Heart left ventricle (tissue), 13 donors: ENCODE measurements at regions not wholly inside any gene's neighbourhood (a gene's known extent, or its start where the extent isn't known, plus 50 kb on each side); places are given as distances from the start of the nearest gene placed in this dataset.

Experiments used
- POLR2A ChIP-seq, 2 donors: fragments of 450-650 bp; IDR thresholded peaks; one replicate each; pipeline ENCODE4 v1.6.1; 2017; ENCODE audit warnings: antibody characterized with exemption in 2 of 2, mild to moderate bottlenecking in 2 of 2, moderate library complexity in 2 of 2
- TF ChIP-seq, protein P1 (sequence below), 12 donors: fragments of 200-600 bp; sonication (generic) in 4 of 12; IDR thresholded peaks; one replicate each; pipeline versions ENCODE4 v1.5.0 to v1.8.0; 2018 to 2022; ENCODE audit warnings: antibody characterized with exemption in 12 of 12, mild to moderate bottlenecking in 5 of 12
- donor health status: ischemic (EF 13 %, LVEDD 7.1; RV severe dilation, severe dysfunction).
- donor health status: DM: no; HTN: yes; CAD: no.
- donor health status: DM: no; HTN: no; CAD: no.
- donor health status: ischemic (EF 25% LVEDD 6.9; RV normal size, moderate dysfunction).
- donor health status: ischemic (EF 25% LVEDD 5.7; RV mildly dilated, moderate dysfunction).
- donor health status: ischemic (EF 35%, LVEDD 5.7; RV mildly dilated, moderate dysfunction).
- donor health status: nonischemic (EF 11% LVEDD 7.7; RV severe dilation, severe dysfunction).
- donor health status: DM: yes; HTN: yes; CAD: no.
- donor health status: PGD.
- donor health status: ischemic (EF 29% LVEDD 5.4; RV normal size, mild dysfunction).
- donor health status: nonischemic (EF 23%, LVEDD 6.1; RV moderate dilation, normal function).

DNA sequence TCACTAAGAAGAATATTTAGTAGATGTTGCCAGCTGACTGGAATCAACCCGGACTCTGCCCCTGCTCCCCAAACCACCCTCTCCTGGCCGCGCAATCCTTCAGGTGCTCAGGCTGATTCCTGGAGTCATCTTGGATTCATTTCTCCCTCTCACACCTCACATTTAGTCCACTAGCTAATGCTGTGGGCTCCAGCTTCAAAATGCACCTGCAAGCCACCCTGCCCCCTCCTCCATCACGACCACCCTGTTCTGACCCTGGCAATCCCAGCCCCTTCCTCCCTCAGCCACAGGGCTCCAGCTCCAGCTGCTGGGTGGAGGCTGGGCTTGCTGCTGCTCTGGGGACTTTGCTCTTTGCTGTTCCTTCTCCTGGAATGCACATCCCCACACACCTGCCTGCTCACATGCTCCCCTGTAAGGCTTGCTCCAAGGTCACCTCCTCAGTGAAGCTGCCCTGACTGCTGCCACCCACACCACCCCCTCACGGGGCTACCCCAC, 61.3 kb upstream of the SH3RF3 start:
- TF ChIP-seq, protein P1, sequence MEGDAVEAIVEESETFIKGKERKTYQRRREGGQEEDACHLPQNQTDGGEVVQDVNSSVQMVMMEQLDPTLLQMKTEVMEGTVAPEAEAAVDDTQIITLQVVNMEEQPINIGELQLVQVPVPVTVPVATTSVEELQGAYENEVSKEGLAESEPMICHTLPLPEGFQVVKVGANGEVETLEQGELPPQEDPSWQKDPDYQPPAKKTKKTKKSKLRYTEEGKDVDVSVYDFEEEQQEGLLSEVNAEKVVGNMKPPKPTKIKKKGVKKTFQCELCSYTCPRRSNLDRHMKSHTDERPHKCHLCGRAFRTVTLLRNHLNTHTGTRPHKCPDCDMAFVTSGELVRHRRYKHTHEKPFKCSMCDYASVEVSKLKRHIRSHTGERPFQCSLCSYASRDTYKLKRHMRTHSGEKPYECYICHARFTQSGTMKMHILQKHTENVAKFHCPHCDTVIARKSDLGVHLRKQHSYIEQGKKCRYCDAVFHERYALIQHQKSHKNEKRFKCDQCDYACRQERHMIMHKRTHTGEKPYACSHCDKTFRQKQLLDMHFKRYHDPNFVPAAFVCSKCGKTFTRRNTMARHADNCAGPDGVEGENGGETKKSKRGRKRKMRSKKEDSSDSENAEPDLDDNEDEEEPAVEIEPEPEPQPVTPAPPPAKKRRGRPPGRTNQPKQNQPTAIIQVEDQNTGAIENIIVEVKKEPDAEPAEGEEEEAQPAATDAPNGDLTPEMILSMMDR (IDR thresholded peaks at IDR 0.05): no peak
- no peak for TF ChIP-seq POLR2A (IDR thresholded peaks at IDR 0.05)
